H1 (cell line): ENCODE measurements at regions not wholly inside any gene's neighbourhood (a gene's known extent, or its start where the extent isn't known, plus 50 kb on each side); places are given as distances from the start of the nearest gene placed in this dataset.

ENCODE experiments used
- ATF3 ChIP-seq: IDR thresholded peaks from 2 replicates; pipeline ENCODE4 v1.6.1; 2011; ENCODE audit warnings: low read depth, mild to moderate bottlenecking, low read length; ENCODE audit not compliant: insufficient read depth
- CHD7 ChIP-seq: fragments of 300-600 bp; sonication (generic); IDR thresholded peaks from 2 replicates; pipeline ENCODE4 v1.7.1; 2012; ENCODE audit warnings: low read length, moderate library complexity, mild to moderate bottlenecking, inconsistent platforms; ENCODE audit not compliant: insufficient replicate concordance
- FOSL1 ChIP-seq: IDR thresholded peaks from 2 replicates; pipeline ENCODE4 v1.6.1; 2011; ENCODE audit warnings: mild to moderate bottlenecking, low read depth, low read length, moderate library complexity; ENCODE audit not compliant: insufficient read depth
- GABPA ChIP-seq: IDR thresholded peaks from 2 replicates; pipeline ENCODE4 v1.6.1; 2011; ENCODE audit warnings: mild to moderate bottlenecking, low read length, moderate library complexity, borderline replicate concordance; ENCODE audit not compliant: insufficient read depth
- GTF2F1 ChIP-seq: IDR thresholded peaks from 2 replicates; pipeline ENCODE4 v1.6.1; 2012; ENCODE audit warnings: low read depth, low read length, improper control_type of control experiment, borderline replicate concordance
- NRF1 ChIP-seq: IDR thresholded peaks from 2 replicates; pipeline ENCODE4 v1.6.1; 2011; ENCODE audit warnings: mild to moderate bottlenecking, low read depth, low read length, improper control_type of control experiment
- RBBP5 ChIP-seq: IDR thresholded peaks from 2 replicates; pipeline ENCODE4 v1.7.1; 2012; ENCODE audit warnings: low read depth, mild to moderate bottlenecking, inconsistent platforms, low read length, moderate library complexity, borderline replicate concordance
- SAP30 ChIP-seq: fragments of 300-600 bp; sonication (generic); IDR thresholded peaks from 2 replicates; pipeline ENCODE4 v1.7.1; 2012; ENCODE audit warnings: low read length, moderate library complexity, mild to moderate bottlenecking, inconsistent platforms; ENCODE audit not compliant: insufficient read depth, insufficient replicate concordance
- SIN3A ChIP-seq, 2 experiments: IDR thresholded peaks in 1 of 2; conservative IDR thresholded peaks in 1 of 2; 2 replicates each; pipeline ENCODE4 v1.6.1; 2011 to 2012; ENCODE audit warnings: low read length in 2 of 2, improper control_type of control experiment in 1 of 2, low read depth in 1 of 2, mild to moderate bottlenecking in 1 of 2
- TEAD4 ChIP-seq: IDR thresholded peaks from 2 replicates; pipeline ENCODE4 v1.6.1; 2012; ENCODE audit warnings: low read depth, low read length, inconsistent platforms, mixed read lengths

- TF ChIP-seq CHD7 (no peak), FOSL1 (no peak), SAP30 (no peak), GABPA (no peak), SIN3A (conservative IDR thresholded peaks at IDR 0.05 in 1 of 2, IDR thresholded peaks at IDR 0.05 in 1 of 2; ENCODE audit: low read depth in 1 of 2, low read length in 2 of 2) (no peak), RBBP5 (no peak), TEAD4 (no peak), GTF2F1 (no peak), ATF3 (no peak), NRF1 (no peak)
These were observed 1055.9 kb downstream of the PDHA2 start (continued) for GRCh38 chr4:96895826-96896225.
